GM18505 (cell line): ENCODE measurements at regions not wholly inside any gene's neighbourhood (a gene's known extent, or its start where the extent isn't known, plus 50 kb on each side); places are given as distances from the start of the nearest gene placed in this dataset.

Experiments used
- ATAC-seq: cut with Tn5 transposase; IDR thresholded peaks from one replicate; pipeline ENCODE4 v1.9.1; 2021; ENCODE audit not compliant: unreplicated experiment
- POLR2A ChIP-seq: IDR thresholded peaks from 4 replicates; pipeline ENCODE4 v1.6.1; 2011; ENCODE audit warnings: borderline replicate concordance; ENCODE audit not compliant: insufficient read depth, insufficient read length; ENCODE audit errors: extremely low read depth

- no peak for TF ChIP-seq POLR2A
- ATAC-seq: no peak
Measured at GRCh38 chr15:61511756-61512155, 282.7 kb upstream of the RORA start.

GRCh38 chr15:61511089-61511488, 282.0 kb upstream of the RORA start:
- no peak for TF ChIP-seq POLR2A
- no peak for ATAC-seq

- no peak for TF ChIP-seq POLR2A
- no peak for ATAC-seq
Measured at GRCh38 chr15:61509327-61509840, 280.3 kb upstream of the RORA start.

- no peak for TF ChIP-seq POLR2A
- no peak for ATAC-seq
Measured at GRCh38 chr15:61503383-61503969, 274.4 kb upstream of the RORA start.

GRCh38 chr15:61501815-61502389, 272.8 kb upstream of the RORA start:
- ATAC-seq: no peak
- TF ChIP-seq POLR2A: no peak

GRCh38 chr15:61500951-61501620, 272.0 kb upstream of the RORA start:
- no peak for TF ChIP-seq POLR2A
- ATAC-seq: no peak

- no peak for TF ChIP-seq POLR2A
- no peak for ATAC-seq
Measured at GRCh38 chr15:61500523-61500922, 271.4 kb upstream of the RORA start.

- no peak for TF ChIP-seq POLR2A
- ATAC-seq: no peak
Measured at GRCh38 chr15:61499376-61499775, 270.3 kb upstream of the RORA start.

- ATAC-seq: no peak
- no peak for TF ChIP-seq POLR2A
Measured at GRCh38 chr15:61489571-61489970, 260.5 kb upstream of the RORA start.

GRCh38 chr15:61483599-61483998, 254.5 kb upstream of the RORA start:
- TF ChIP-seq POLR2A: no peak
- no peak for ATAC-seq

- no peak for TF ChIP-seq POLR2A
- no peak for ATAC-seq
Measured at GRCh38 chr15:61481886-61482285, 252.8 kb upstream of the RORA start.

GRCh38 chr15:61480863-61481262, 251.8 kb upstream of the RORA start:
- no peak for TF ChIP-seq POLR2A
- no peak for ATAC-seq

- ATAC-seq: no peak
- no peak for TF ChIP-seq POLR2A
Measured at GRCh38 chr15:61480295-61480694, 251.2 kb upstream of the RORA start.

- ATAC-seq: no peak
- no peak for TF ChIP-seq POLR2A
Measured at GRCh38 chr15:61479613-61480012, 250.5 kb upstream of the RORA start.

GRCh38 chr15:61476741-61477140, 247.6 kb upstream of the RORA start:
- TF ChIP-seq POLR2A: no peak
- no peak for ATAC-seq

- ATAC-seq: no peak
- no peak for TF ChIP-seq POLR2A
Measured at GRCh38 chr15:61474796-61475195, 245.7 kb upstream of the RORA start.
